Glutamatergic neuron (in vitro differentiated cells): ENCODE measurements at regions not wholly inside any gene's neighbourhood (a gene's known extent, or its start where the extent isn't known, plus 50 kb on each side); places are given as distances from the start of the nearest gene placed in this dataset.

Experiments
- DNase-seq: peaks from one replicate; pipeline ENCODE4 v3.0.0; 2022
- H3K27ac Mint-ChIP-seq: one replicate; pipeline ENCODE4 v1.8.0; 2020; ENCODE audit warnings: mild to moderate bottlenecking, mixed read lengths, inconsistent platforms; ENCODE audit not compliant: unreplicated experiment
- H3K27me3 Mint-ChIP-seq: one replicate; pipeline ENCODE4 v1.8.0; 2020; ENCODE audit warnings: mild to moderate bottlenecking, moderate library complexity, mixed read lengths, inconsistent platforms; ENCODE audit not compliant: unreplicated experiment
- H3K36me3 Mint-ChIP-seq: one replicate; pipeline ENCODE4 v1.8.0; 2020; ENCODE audit warnings: mild to moderate bottlenecking, mixed read lengths, inconsistent platforms; ENCODE audit not compliant: unreplicated experiment
- H3K4me1 Mint-ChIP-seq: one replicate; pipeline ENCODE4 v1.8.0; 2020; ENCODE audit warnings: mild to moderate bottlenecking, low read depth, mixed read lengths, inconsistent platforms; ENCODE audit not compliant: unreplicated experiment
- H3K4me3 Mint-ChIP-seq: one replicate; pipeline ENCODE4 v1.8.0; 2020; ENCODE audit warnings: mild to moderate bottlenecking, mixed read lengths, inconsistent platforms; ENCODE audit not compliant: unreplicated experiment
- H3K9me3 Mint-ChIP-seq: one replicate; pipeline ENCODE4 v1.8.0; 2020; ENCODE audit warnings: mild to moderate bottlenecking, moderate library complexity, mixed read lengths, inconsistent platforms; ENCODE audit not compliant: unreplicated experiment
- CTCF ChIP-seq: fragments of 200-600 bp; sonication (generic); IDR thresholded peaks from one replicate; pipeline ENCODE4 v1.5.0; 2021; ENCODE audit not compliant: partially characterized antibody, unreplicated experiment

- no peak overlapping the region for H3K27ac Mint-ChIP-seq
- DNase-seq = no peak
These were observed 92.6 kb downstream of the OR5AK2 start for GRCh38 chr11:57081356-57081755.

GRCh38 chr11:57082125-57082524 is 93.4 kb downstream of the OR5AK2 start:
- H3K27ac Mint-ChIP-seq = no peak overlapping the region
- TF ChIP-seq CTCF = no peak
- no peak overlapping the region for H3K4me3 Mint-ChIP-seq
- no peak for DNase-seq
- no peaks in the 10 kb centered on the region for H3K27me3 Mint-ChIP-seq
- no peaks in the 10 kb centered on the region for H3K4me1 Mint-ChIP-seq
- H3K36me3 Mint-ChIP-seq = no peaks in the 10 kb centered on the region
- peaks cover 3% of the 10 kb centered on the region for H3K9me3 Mint-ChIP-seq

More at GRCh38 chr11:57081356-57081755, 92.6 kb downstream of the OR5AK2 start:
- no peak for TF ChIP-seq CTCF
- H3K9me3 Mint-ChIP-seq = peaks cover 3% of the 10 kb centered on the region
- H3K27me3 Mint-ChIP-seq = no peaks in the 10 kb centered on the region
- H3K4me3 Mint-ChIP-seq = no peak overlapping the region
- no peaks in the 10 kb centered on the region for H3K36me3 Mint-ChIP-seq
- no peaks in the 10 kb centered on the region for H3K4me1 Mint-ChIP-seq

- TF ChIP-seq CTCF = no peak
- Mint-ChIP-seq H3K4me1 (no peaks in the 10 kb centered on the region), H3K27ac (no peak overlapping the region), H3K27me3 (no peaks in the 10 kb centered on the region), H3K4me3 (no peak overlapping the region), H3K9me3 (no peaks in the 10 kb centered on the region), H3K36me3 (no peaks in the 10 kb centered on the region)
- DNase-seq = no peak
These were observed 95.1 kb downstream of the OR5AK2 start for GRCh38 chr11:57083641-57084385.

- H3K27me3 Mint-ChIP-seq = no peaks in the 10 kb centered on the region
- no peaks in the 10 kb centered on the region for H3K36me3 Mint-ChIP-seq
- no peaks in the 10 kb centered on the region for H3K4me1 Mint-ChIP-seq
- no peak for TF ChIP-seq CTCF
- no peak overlapping the region for H3K27ac Mint-ChIP-seq
- H3K9me3 Mint-ChIP-seq = no peaks in the 10 kb centered on the region
- H3K4me3 Mint-ChIP-seq = peak overlapping the region; percentile 12
- no peak for DNase-seq
These were observed 96.1 kb upstream of the LRRC55 start for GRCh38 chr11:57085611-57086010.

GRCh38 chr11:57087991-57088390 is 93.8 kb upstream of the LRRC55 start:
- H3K27ac Mint-ChIP-seq = no peak overlapping the region

More at GRCh38 chr11:57087991-57088390, 93.8 kb upstream of the LRRC55 start:
- Mint-ChIP-seq H3K9me3 (no peaks in the 10 kb centered on the region), H3K4me3 (no peak overlapping the region), H3K36me3 (no peaks in the 10 kb centered on the region), H3K4me1 (no peaks in the 10 kb centered on the region), H3K27me3 (peaks cover 2% of the 10 kb centered on the region)
- no peak for DNase-seq
- no peak for TF ChIP-seq CTCF
